ENCODE measurements at regions not wholly inside any gene's neighbourhood (a gene's known extent, or its start where the extent isn't known, plus 50 kb on each side); places are given as distances from the start of the nearest gene placed in this dataset.

GRCh38 chr9:90245661-90246060, 397.0 kb downstream of the DIRAS2 start:
- H2AFZ ChIP-seq (ENCODE audit: low read depth, low read length): no peak overlapping the region
- H3K9me3 ChIP-seq (ENCODE audit: low read length): no peaks in the 10 kb centered on the region
- TF ChIP-seq EP300 (conservative IDR thresholded peaks at IDR 0.05; ENCODE audit: poor library complexity, severe bottlenecking): no peak
- H3K27me3 ChIP-seq (ENCODE audit: insufficient read depth, low read depth, low read length): no peaks in the 10 kb centered on the region
- H3K4me2 ChIP-seq (ENCODE audit: low read length): no peak overlapping the region
- H4K20me1 ChIP-seq (ENCODE audit: insufficient read depth): no peaks in the 10 kb centered on the region
- no peaks in the 10 kb centered on the region for H3K79me2 ChIP-seq (replicated peaks; ENCODE audit: insufficient read depth, low read length)
- no peaks in the 10 kb centered on the region for H3K36me3 ChIP-seq (ENCODE audit: insufficient read depth, low read length)
- no peaks in the 10 kb centered on the region for H3K9me2 ChIP-seq (ENCODE audit: insufficient read depth, low read length)
- no peak overlapping the region for H3K4me3 ChIP-seq (ENCODE audit: low read length)
- H3K27ac ChIP-seq (ENCODE audit: low read length): no peak overlapping the region
- H3F3A ChIP-seq (ENCODE audit: insufficient read depth, low read length, poor library complexity, severe bottlenecking): no peaks in the 10 kb centered on the region
- H3K9ac ChIP-seq (ENCODE audit: low read length): no peak overlapping the region

- Histone ChIP-seq H3K27ac (ENCODE audit: low read length) (no peak overlapping the region), H3K4me2 (ENCODE audit: low read length) (no peak overlapping the region), H3F3A (ENCODE audit: insufficient read depth, low read length, poor library complexity, severe bottlenecking) (no peaks in the 10 kb centered on the region), H2AFZ (ENCODE audit: low read depth, low read length) (no peak overlapping the region), H3K79me2 (replicated peaks; ENCODE audit: insufficient read depth, low read length) (no peaks in the 10 kb centered on the region), H3K9me3 (ENCODE audit: low read length) (no peaks in the 10 kb centered on the region), H4K20me1 (ENCODE audit: insufficient read depth) (no peaks in the 10 kb centered on the region), H3K9ac (ENCODE audit: low read length) (no peak overlapping the region), H3K9me2 (ENCODE audit: insufficient read depth, low read length) (no peaks in the 10 kb centered on the region), H3K4me3 (ENCODE audit: low read length) (no peak overlapping the region), H3K27me3 (ENCODE audit: insufficient read depth, low read depth, low read length) (no peaks in the 10 kb centered on the region), H3K36me3 (ENCODE audit: insufficient read depth, low read length) (no peaks in the 10 kb centered on the region)
- no peak for TF ChIP-seq MXI1 (conservative IDR thresholded peaks at IDR 0.05; ENCODE audit: poor library complexity, severe bottlenecking)
Observed at GRCh38 chr9:90249094-90249493, 393.5 kb downstream of the DIRAS2 start.

GRCh38 chr9:90251316-90251715, 391.3 kb downstream of the DIRAS2 start:
- Histone ChIP-seq H3K9me3 (ENCODE audit: low read length) (no peaks in the 10 kb centered on the region), H4K20me1 (ENCODE audit: insufficient read depth) (no peaks in the 10 kb centered on the region), H3K27me3 (ENCODE audit: insufficient read depth, low read depth, low read length) (no peaks in the 10 kb centered on the region), H3K9ac (ENCODE audit: low read length) (no peak overlapping the region), H3K79me2 (replicated peaks; ENCODE audit: insufficient read depth, low read length) (no peaks in the 10 kb centered on the region), H3K36me3 (ENCODE audit: insufficient read depth, low read length) (no peaks in the 10 kb centered on the region), H2AFZ (ENCODE audit: low read depth, low read length) (no peak overlapping the region), H3K9me2 (ENCODE audit: insufficient read depth, low read length) (no peaks in the 10 kb centered on the region), H3K4me3 (ENCODE audit: low read length) (no peak overlapping the region), H3K27ac (ENCODE audit: low read length) (no peak overlapping the region), H3K4me2 (ENCODE audit: low read length) (no peak overlapping the region), H3F3A (ENCODE audit: insufficient read depth, low read length, poor library complexity, severe bottlenecking) (no peaks in the 10 kb centered on the region)
- TF ChIP-seq TAF1 (IDR thresholded peaks at IDR 0.05; ENCODE audit: low read depth): no peak
- no peak for TF ChIP-seq EP300 (conservative IDR thresholded peaks at IDR 0.05; ENCODE audit: poor library complexity, severe bottlenecking)
- no peak for TF ChIP-seq EZH2 (IDR thresholded peaks at IDR 0.05; ENCODE audit: borderline replicate concordance, insufficient read depth, low read length, poor library complexity, severe bottlenecking)
- no peak for TF ChIP-seq CTCF (IDR thresholded peaks at IDR 0.05; ENCODE audit: poor library complexity, severe bottlenecking)

- Histone ChIP-seq H3K9me3 (ENCODE audit: low read length) (no peaks in the 10 kb centered on the region), H3K9ac (ENCODE audit: low read length) (no peak overlapping the region), H3K36me3 (ENCODE audit: insufficient read depth, low read length) (no peaks in the 10 kb centered on the region), H3K27me3 (ENCODE audit: insufficient read depth, low read depth, low read length) (no peaks in the 10 kb centered on the region), H3F3A (ENCODE audit: insufficient read depth, low read length, poor library complexity, severe bottlenecking) (no peaks in the 10 kb centered on the region), H3K9me2 (ENCODE audit: insufficient read depth, low read length) (no peaks in the 10 kb centered on the region), H4K20me1 (ENCODE audit: insufficient read depth) (no peaks in the 10 kb centered on the region), H3K4me3 (ENCODE audit: low read length) (no peak overlapping the region), H2AFZ (ENCODE audit: low read depth, low read length) (no peak overlapping the region), H3K27ac (ENCODE audit: low read length) (no peak overlapping the region), H3K4me2 (ENCODE audit: low read length) (no peak overlapping the region), H3K79me2 (replicated peaks; ENCODE audit: insufficient read depth, low read length) (no peaks in the 10 kb centered on the region)
- TF ChIP-seq EP300 (conservative IDR thresholded peaks at IDR 0.05; ENCODE audit: poor library complexity, severe bottlenecking) (no peak), TAF1 (IDR thresholded peaks at IDR 0.05; ENCODE audit: low read depth) (no peak), POLR2AphosphoS5 (IDR thresholded peaks at IDR 0.05) (no peak), REST (IDR thresholded peaks at IDR 0.05; ENCODE audit: borderline replicate concordance) (no peak), CTCF (IDR thresholded peaks at IDR 0.05; ENCODE audit: poor library complexity, severe bottlenecking) (no peak), MXI1 (conservative IDR thresholded peaks at IDR 0.05; ENCODE audit: poor library complexity, severe bottlenecking) (no peak), EZH2 (IDR thresholded peaks at IDR 0.05; ENCODE audit: borderline replicate concordance, insufficient read depth, low read length, poor library complexity, severe bottlenecking) (no peak), SMC3 (conservative IDR thresholded peaks at IDR 0.05; ENCODE audit: poor library complexity) (no peak), RAD21 (conservative IDR thresholded peaks at IDR 0.05) (no peak)
Observed at GRCh38 chr9:90256345-90256744, 386.3 kb downstream of the DIRAS2 start.
